RWPE1 (cell line): ENCODE measurements at regions not wholly inside any gene's neighbourhood (a gene's known extent, or its start where the extent isn't known, plus 50 kb on each side); places are given as distances from the start of the nearest gene placed in this dataset.
A peak's percentile ranks its signal among the peaks of the same experiment; 100 is the strongest.

Source experiments
- CTCF ChIA-PET: fragments of 350-600 bp; sonication (Branson Sonifier 250); formaldehyde crosslinking; extraction: SDS; loops from one replicate; lab custom pipeline; 2021; lab: Yijun Ruan, JAX
- POLR2A ChIA-PET: fragments of 400-600 bp; formaldehyde crosslinking; extraction: SDS; loops from one replicate; lab custom pipeline; 2020; ENCODE audit warnings: antibody characterized with exemption; ENCODE audit not compliant: low non-redundant PET; lab: Yijun Ruan, JAX
- DNase-seq: peaks from one replicate; pipeline ENCODE4 v3.0.0; 2012; ENCODE audit warnings: low spot score
- H3K27ac ChIP-seq: fragments of 450-650 bp; 2 replicates; pipeline ENCODE4 v1.5.1; 2017
- CTCF ChIP-seq: fragments of 450-650 bp; conservative IDR thresholded peaks from 2 replicates; pipeline ENCODE4 v1.5.1; 2017; ENCODE audit warnings: low read depth, mild to moderate bottlenecking

GRCh38 chr4:103451341-103451740 is 253.2 kb upstream of the CENPE start:
- TF ChIP-seq CTCF: no peak
- POLR2A ChIA-PET: no interaction called here
- CTCF ChIA-PET: no interaction called here
- peak; percentile 68 for DNase-seq
- H3K27ac ChIP-seq: no peak overlapping the region

- H3K27ac ChIP-seq: no peak overlapping the region
- no peak for TF ChIP-seq CTCF
- POLR2A ChIA-PET: no interaction called here
- CTCF ChIA-PET: interaction anchor here (0.5 kb wide), 1 partner anchor 289 kb away, joined by 3 read pairs; no protein-coding TSS in a partner anchor
- peak; percentile 3 for DNase-seq
Observed at GRCh38 chr4:103450693-103451092, 252.6 kb upstream of the CENPE start.

GRCh38 chr4:103449296-103450023 is 251.3 kb upstream of the CENPE start:
- H3K27ac ChIP-seq: no peak overlapping the region
- no peak for DNase-seq
- ChIA-PET POLR2A (no interaction called here), CTCF (no interaction called here)
- no peak for TF ChIP-seq CTCF

- no peak for TF ChIP-seq CTCF
- ChIA-PET POLR2A (no interaction called here), CTCF (no interaction called here)
- no peak for DNase-seq
- no peak overlapping the region for H3K27ac ChIP-seq
Observed at GRCh38 chr4:103445377-103445776, 247.2 kb upstream of the CENPE start.

- no peak for TF ChIP-seq CTCF
- CTCF ChIA-PET: interaction anchor here (0.6 kb wide), 1 partner anchor 74 kb away, joined by 4 read pairs; no protein-coding TSS in a partner anchor
- POLR2A ChIA-PET: no interaction called here
- H3K27ac ChIP-seq: no peak overlapping the region
- DNase-seq: peak; percentile 17
Observed at GRCh38 chr4:103443324-103443723, 245.2 kb upstream of the CENPE start.

GRCh38 chr4:103429283-103429682 is 231.1 kb upstream of the CENPE start:
- CTCF ChIA-PET: no interaction called here
- POLR2A ChIA-PET: no interaction called here
- TF ChIP-seq CTCF: no peak

More at GRCh38 chr4:103429283-103429682, 231.1 kb upstream of the CENPE start:
- DNase-seq: no peak
- H3K27ac ChIP-seq: no peak overlapping the region
